H9 (cell line): ENCODE measurements at regions not wholly inside any gene's neighbourhood (a gene's known extent, or its start where the extent isn't known, plus 50 kb on each side); places are given as distances from the start of the nearest gene placed in this dataset.

Experiments
- DNase-seq: peaks from one replicate; pipeline ENCODE4 v3.0.0-alpha.2; 2017
- H2AFZ ChIP-seq: one replicate; pipeline ENCODE4 v1.6.1; 2013; ENCODE audit warnings: mild to moderate bottlenecking, low read length, control low read depth, moderate library complexity
- H2AK5ac ChIP-seq: 2 replicates; pipeline ENCODE4 v1.6.1; 2013; ENCODE audit warnings: low read length, control low read depth, mixed read lengths; ENCODE audit not compliant: insufficient read length
- H2BK120ac ChIP-seq: one replicate; pipeline ENCODE4 v1.6.1; 2013; ENCODE audit warnings: low read depth, mild to moderate bottlenecking, low read length, control low read depth, inconsistent platforms; ENCODE audit not compliant: poor library complexity, severe bottlenecking
- H2BK12ac ChIP-seq: 2 replicates; pipeline ENCODE4 v1.6.1; 2013; ENCODE audit warnings: low read length, control low read depth, mixed read lengths, low read depth; ENCODE audit not compliant: insufficient read length
- H2BK15ac ChIP-seq: 2 replicates; pipeline ENCODE4 v1.6.1; 2013; ENCODE audit warnings: low read depth, low read length, control low read depth
- H2BK20ac ChIP-seq: one replicate; pipeline ENCODE4 v1.6.1; 2013; ENCODE audit warnings: low read depth, mild to moderate bottlenecking, low read length, control low read depth, inconsistent platforms; ENCODE audit not compliant: poor library complexity, severe bottlenecking
- H2BK5ac ChIP-seq: 2 replicates; pipeline ENCODE4 v1.6.1; 2013; ENCODE audit warnings: low read length, control low read depth, mixed read lengths; ENCODE audit not compliant: insufficient read length
- H3K14ac ChIP-seq: 2 replicates; pipeline ENCODE4 v1.6.1; 2013; ENCODE audit warnings: low read length, control low read depth; ENCODE audit not compliant: insufficient read depth
- H3K18ac ChIP-seq: 2 replicates; pipeline ENCODE4 v1.6.1; 2013; ENCODE audit warnings: low read depth, mild to moderate bottlenecking, mixed read lengths, low read length, control low read depth; ENCODE audit not compliant: insufficient read length
- H3K23ac ChIP-seq: 2 replicates; pipeline ENCODE4 v1.6.1; 2013; ENCODE audit warnings: low read length, control low read depth, mixed read lengths, low read depth; ENCODE audit not compliant: insufficient read length
- H3K23me2 ChIP-seq: 2 replicates; pipeline ENCODE4 v1.6.1; 2013; ENCODE audit warnings: low read depth, mild to moderate bottlenecking, mixed read lengths, low read length, control low read depth; ENCODE audit not compliant: insufficient read length, poor library complexity, severe bottlenecking
- H3K27ac ChIP-seq: 2 replicates; pipeline ENCODE4 v1.5.1; 2013; ENCODE audit warnings: low read length, control low read depth, mixed read lengths, low read depth; ENCODE audit not compliant: insufficient read length
- H3K27me3 ChIP-seq: 2 replicates; pipeline ENCODE4 v1.6.1; 2013; ENCODE audit warnings: low read length, control low read depth, inconsistent platforms; ENCODE audit not compliant: insufficient read depth
- H3K4ac ChIP-seq: 2 replicates; pipeline ENCODE4 v1.6.1; 2013; ENCODE audit warnings: low read depth, mild to moderate bottlenecking, control low read depth, inconsistent platforms, low read length, moderate library complexity
- H3K4me1 ChIP-seq: 2 replicates; pipeline ENCODE4 v1.6.1; 2013; ENCODE audit warnings: low read length, control low read depth, inconsistent platforms; ENCODE audit not compliant: insufficient read depth
- H3K4me2 ChIP-seq: 2 replicates; pipeline ENCODE4 v1.6.1; 2013; ENCODE audit warnings: low read length, control low read depth, mixed read lengths; ENCODE audit not compliant: insufficient read length, insufficient read depth
- H3K56ac ChIP-seq: 2 replicates; pipeline ENCODE4 v1.6.1; 2013; ENCODE audit warnings: low read depth, mild to moderate bottlenecking, mixed read lengths, low read length, control low read depth; ENCODE audit not compliant: insufficient read length
- H3K79me1 ChIP-seq: 2 replicates; pipeline ENCODE4 v1.6.1; 2013; ENCODE audit warnings: low read depth, mild to moderate bottlenecking, moderate library complexity, low read length, control low read depth, inconsistent platforms; ENCODE audit not compliant: insufficient read depth, poor library complexity, severe bottlenecking
- H3K79me2 ChIP-seq: 2 replicates; pipeline ENCODE4 v1.6.1; 2013; ENCODE audit warnings: low read length, control low read depth, inconsistent platforms; ENCODE audit not compliant: insufficient read depth
- H3K9ac ChIP-seq: 2 replicates; pipeline ENCODE4 v1.6.1; 2013; ENCODE audit warnings: low read length, control low read depth, mixed read lengths; ENCODE audit not compliant: insufficient read length; ENCODE audit errors: extremely low read depth
- H3K9me3 ChIP-seq: one replicate; pipeline ENCODE4 v1.6.1; 2013; ENCODE audit warnings: low read depth, low read length, inconsistent platforms; ENCODE audit not compliant: control insufficient read depth
- H3T11ph ChIP-seq: one replicate; pipeline ENCODE4 v1.6.1; 2013; ENCODE audit warnings: mild to moderate bottlenecking, low read length, control low read depth, inconsistent platforms
- H4K20me1 ChIP-seq: one replicate; pipeline ENCODE4 v1.6.1; 2013; ENCODE audit not compliant: control insufficient read depth, insufficient read length, insufficient read depth
- H4K5ac ChIP-seq: 2 replicates; pipeline ENCODE4 v1.6.1; 2013; ENCODE audit warnings: low read depth, mild to moderate bottlenecking, mixed read lengths, low read length, control low read depth; ENCODE audit not compliant: insufficient read length
- H4K8ac ChIP-seq: replicated peaks from 2 replicates; pipeline ENCODE4 v1.6.1; 2013; ENCODE audit warnings: low read length, control low read depth, mixed read lengths, low read depth; ENCODE audit not compliant: insufficient read length
- H4K91ac ChIP-seq: 2 replicates; pipeline ENCODE4 v1.6.1; 2013; ENCODE audit warnings: low read depth, mild to moderate bottlenecking, moderate library complexity, mixed read lengths, low read length, control low read depth; ENCODE audit not compliant: insufficient read length
- H3K27ac Mint-ChIP-seq, 3 experiments: 2 replicates in 2 of 3; 3 replicates in 1 of 3; pipeline ENCODE4 v1.8.0; 2020 to 2021; ENCODE audit warnings: mixed read lengths in 3 of 3, mild to moderate bottlenecking in 1 of 3, moderate library complexity in 1 of 3
- H3K27me3 Mint-ChIP-seq: 2 replicates; pipeline ENCODE4 v1.8.0; 2021; ENCODE audit warnings: low read depth, mild to moderate bottlenecking, moderate library complexity, mixed read lengths
- H3K36me3 Mint-ChIP-seq, 3 experiments: 2 replicates in 2 of 3; 3 replicates in 1 of 3; pipeline ENCODE4 v1.8.0; 2020 to 2021; ENCODE audit warnings: low read depth in 3 of 3, mixed read lengths in 3 of 3; ENCODE audit not compliant: insufficient read depth in 1 of 3
- H3K4me1 Mint-ChIP-seq, 2 experiments: 2 replicates each; pipeline ENCODE4 v1.8.0; 2020; ENCODE audit warnings: mixed read lengths in 2 of 2
- H3K4me3 Mint-ChIP-seq, 2 experiments: 2 replicates in 1 of 2; 3 replicates in 1 of 2; pipeline ENCODE4 v1.8.0; 2020 to 2021; ENCODE audit warnings: mild to moderate bottlenecking in 2 of 2, mixed read lengths in 2 of 2, moderate library complexity in 1 of 2
- H3K9me3 Mint-ChIP-seq, 2 experiments: 2 replicates in 1 of 2; 3 replicates in 1 of 2; pipeline ENCODE4 v1.8.0; 2020; ENCODE audit warnings: mild to moderate bottlenecking in 2 of 2, mixed read lengths in 2 of 2, moderate library complexity in 1 of 2
- WGBS: extraction: QIAGEN DNeasy Blood & Tissue Kit; methylation state at CpG from one replicate; pipeline ENCODE4 v1.1.7; 2013; ENCODE audit warnings: missing lambda C conversion rate, low lambda C conversion rate, mixed read lengths; ENCODE audit not compliant: insufficient read length; ENCODE audit errors: extremely low coverage; 5-methylcytosine and 5-hydroxymethylcytosine counted together
- TF ChIP-seq, protein P1 (sequence below): fragments of 200-600 bp; sonication (generic); conservative IDR thresholded peaks from 3 replicates; pipeline ENCODE4 v1.8.0; 2021; ENCODE audit warnings: antibody characterized with exemption, mild to moderate bottlenecking

DNA sequence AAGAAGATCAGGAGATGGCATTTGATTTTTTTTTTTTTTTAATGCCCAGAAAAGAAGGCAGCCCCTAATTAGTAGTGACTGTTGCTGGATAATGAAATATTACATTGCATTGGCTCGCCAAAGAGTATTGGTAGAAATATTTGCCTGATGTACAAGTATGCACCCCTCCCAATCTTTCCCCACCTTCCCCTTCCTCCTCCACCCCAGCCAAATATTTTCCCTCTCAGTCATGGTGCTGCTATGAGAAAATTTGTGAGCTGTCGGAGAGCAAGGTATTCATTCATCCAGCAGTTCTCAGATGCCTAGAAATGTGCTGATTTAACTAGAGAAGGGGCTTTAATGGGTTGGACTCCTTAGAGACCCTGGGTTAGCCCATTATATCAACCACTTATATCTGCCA lies 50.5 kb upstream of the IKBKE start:
- no peak overlapping the region for H3K4me2 ChIP-seq
- no peak overlapping the region; a peak in 1 of 7 replicates for H3K27ac Mint-ChIP-seq

More for the DNA sequence above, 50.5 kb upstream of the IKBKE start:
- no peaks in the 10 kb centered on the region for H3K79me2 ChIP-seq
- H3K9me3 Mint-ChIP-seq: no peaks in the 10 kb centered on the region
- no peak overlapping the region for H2BK12ac ChIP-seq
- no peak overlapping the region for H3K18ac ChIP-seq
- no peaks in the 10 kb centered on the region for H4K20me1 ChIP-seq
- H3K4me1 ChIP-seq: no peaks in the 10 kb centered on the region
- no peak overlapping the region for H3K23ac ChIP-seq
- TF ChIP-seq, protein P1, sequence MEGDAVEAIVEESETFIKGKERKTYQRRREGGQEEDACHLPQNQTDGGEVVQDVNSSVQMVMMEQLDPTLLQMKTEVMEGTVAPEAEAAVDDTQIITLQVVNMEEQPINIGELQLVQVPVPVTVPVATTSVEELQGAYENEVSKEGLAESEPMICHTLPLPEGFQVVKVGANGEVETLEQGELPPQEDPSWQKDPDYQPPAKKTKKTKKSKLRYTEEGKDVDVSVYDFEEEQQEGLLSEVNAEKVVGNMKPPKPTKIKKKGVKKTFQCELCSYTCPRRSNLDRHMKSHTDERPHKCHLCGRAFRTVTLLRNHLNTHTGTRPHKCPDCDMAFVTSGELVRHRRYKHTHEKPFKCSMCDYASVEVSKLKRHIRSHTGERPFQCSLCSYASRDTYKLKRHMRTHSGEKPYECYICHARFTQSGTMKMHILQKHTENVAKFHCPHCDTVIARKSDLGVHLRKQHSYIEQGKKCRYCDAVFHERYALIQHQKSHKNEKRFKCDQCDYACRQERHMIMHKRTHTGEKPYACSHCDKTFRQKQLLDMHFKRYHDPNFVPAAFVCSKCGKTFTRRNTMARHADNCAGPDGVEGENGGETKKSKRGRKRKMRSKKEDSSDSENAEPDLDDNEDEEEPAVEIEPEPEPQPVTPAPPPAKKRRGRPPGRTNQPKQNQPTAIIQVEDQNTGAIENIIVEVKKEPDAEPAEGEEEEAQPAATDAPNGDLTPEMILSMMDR: no peak
- H2BK120ac ChIP-seq: no peak overlapping the region
- peaks cover 5 to 22% (median 20%) of the 10 kb centered on the region in 3 experiments for H3K36me3 Mint-ChIP-seq
- no peak overlapping the region for H3K56ac ChIP-seq
- no peak overlapping the region for H3K4ac ChIP-seq
- H4K91ac ChIP-seq: no peak overlapping the region
- H3K9me3 ChIP-seq: no peaks in the 10 kb centered on the region
- no peaks in the 10 kb centered on the region for H3K27me3 ChIP-seq
- H3K23me2 ChIP-seq: no peaks in the 10 kb centered on the region
- H4K8ac ChIP-seq: no peak overlapping the region
- no peak overlapping the region for H3T11ph ChIP-seq
- H3K9ac ChIP-seq: no peak overlapping the region
- H3K79me1 ChIP-seq: no peaks in the 10 kb centered on the region
- H2BK5ac ChIP-seq: no peak overlapping the region
- H3K14ac ChIP-seq: no peak overlapping the region
- H3K27ac ChIP-seq: no peak overlapping the region
- no CpG with 5 or more reads among the region's 2 CpGs for WGBS
- no peak overlapping the region for H2AK5ac ChIP-seq
- no peak for DNase-seq
- no peak overlapping the region for H2AFZ ChIP-seq
- peaks cover 0 to 3% of the 10 kb centered on the region in 2 experiments; a peak in 3 of 4 replicates for H3K4me1 Mint-ChIP-seq
- no peak overlapping the region for H2BK20ac ChIP-seq
- H3K4me3 Mint-ChIP-seq: no peak overlapping the region
- no peaks in the 10 kb centered on the region for H3K27me3 Mint-ChIP-seq
- H2BK15ac ChIP-seq: no peak overlapping the region
- no peak overlapping the region for H4K5ac ChIP-seq
